H1 (cell line): ENCODE measurements at regions not wholly inside any gene's neighbourhood (a gene's known extent, or its start where the extent isn't known, plus 50 kb on each side); places are given as distances from the start of the nearest gene placed in this dataset.

Experiments
- CTCF ChIA-PET: fragments of 300-600 bp; sonication (Branson Sonifier 250); formaldehyde crosslinking; loops from one replicate; lab custom pipeline; 2021; ENCODE audit not compliant: partially characterized antibody; lab: Charles Lee
- POLR2A ChIA-PET: fragments of 300-600 bp; sonication (Branson Sonifier 250); formaldehyde crosslinking; loops from one replicate; lab custom pipeline; 2021; ENCODE audit warnings: inconsistent platforms; ENCODE audit not compliant: partially characterized antibody; lab: Charles Lee
- DNase-seq, 2 experiments: peaks; one replicate each; pipeline versions ENCODE4 v3.0.0 to v3.0.0-alpha.2; 2010 to 2022; ENCODE audit warnings: low spot score in 2 of 2, low read depth in 1 of 2, mixed read lengths in 1 of 2
- FAIRE-seq: peaks from 2 replicates; lab custom pipeline; 2011; peaks lifted over from hg19 to GRCh38; lab: Jason Lieb, UNC
- H2AFZ ChIP-seq: 2 replicates; pipeline ENCODE4 v1.8.1; 2012; ENCODE audit warnings: low read length, inconsistent platforms
- H2AK5ac ChIP-seq: 2 replicates; pipeline ENCODE4 v1.6.1; 2013; ENCODE audit warnings: low read depth, low read length
- H2BK120ac ChIP-seq: replicated peaks from 2 replicates; pipeline ENCODE3; 2013; ENCODE audit warnings: low read depth, low read length, inconsistent platforms
- H2BK12ac ChIP-seq: 2 replicates; pipeline ENCODE4 v1.6.1; 2013; ENCODE audit warnings: low read depth, low read length
- H2BK15ac ChIP-seq: 2 replicates; pipeline ENCODE4 v1.6.1; 2013; ENCODE audit warnings: low read length
- H2BK20ac ChIP-seq: 2 replicates; pipeline ENCODE4 v1.6.1; 2013; ENCODE audit warnings: low read length
- H2BK5ac ChIP-seq: 2 replicates; pipeline ENCODE4 v1.6.1; 2013; ENCODE audit warnings: low read depth, low read length
- H3K14ac ChIP-seq: 2 replicates; pipeline ENCODE4 v1.6.1; 2013; ENCODE audit warnings: inconsistent platforms; ENCODE audit not compliant: insufficient read length
- H3K18ac ChIP-seq: 2 replicates; pipeline ENCODE4 v1.6.1; 2013; ENCODE audit warnings: low read length; ENCODE audit errors: extremely low read depth
- H3K23ac ChIP-seq: 2 replicates; pipeline ENCODE4 v1.6.1; 2013; ENCODE audit warnings: inconsistent platforms; ENCODE audit not compliant: insufficient read length
- H3K23me2 ChIP-seq: 2 replicates; pipeline ENCODE4 v1.6.1; 2013; ENCODE audit warnings: low read depth, low read length
- H3K27ac ChIP-seq: 2 replicates; pipeline ENCODE4 v1.6.1; 2011; ENCODE audit warnings: low read depth, low read length, inconsistent platforms
- H3K27me3 ChIP-seq, 4 experiments: replicated peaks in 1 of 4; 1 replicate in 1 of 4; 2 replicates in 3 of 4; pipeline versions ENCODE4 v1.6.1 to v1.8.1; 2011 to 2013; ENCODE audit warnings: low read length in 3 of 4, mild to moderate bottlenecking in 3 of 4, inconsistent platforms in 2 of 4, mixed read lengths in 2 of 4, moderate library complexity in 1 of 4; ENCODE audit not compliant: control insufficient read depth in 3 of 4, insufficient read depth in 3 of 4; ENCODE audit errors: extremely low read depth in 1 of 4
- H3K36me3 ChIP-seq, 4 experiments: 2 replicates each; pipeline versions ENCODE4 v1.6.1 to v1.8.1; 2011 to 2013; ENCODE audit warnings: mild to moderate bottlenecking in 4 of 4, low read length in 3 of 4, moderate library complexity in 2 of 4, control low read depth in 1 of 4, inconsistent platforms in 1 of 4; ENCODE audit not compliant: insufficient read depth in 4 of 4, control insufficient read depth in 2 of 4
- H3K4ac ChIP-seq: replicated peaks from 2 replicates; pipeline ENCODE3; 2013; ENCODE audit warnings: low read length, low read depth, mixed read lengths, inconsistent platforms; ENCODE audit not compliant: insufficient read length
- H3K4me1 ChIP-seq, 4 experiments: replicated peaks in 1 of 4; 1 replicate in 1 of 4; 2 replicates in 3 of 4; pipeline versions ENCODE4 v1.6.1 to v1.8.1; 2011 to 2013; ENCODE audit warnings: low read length in 3 of 4, inconsistent platforms in 2 of 4, mixed read lengths in 1 of 4; ENCODE audit not compliant: insufficient read depth in 4 of 4, control insufficient read depth in 3 of 4
- H3K4me2 ChIP-seq, 2 experiments: 2 replicates each; pipeline versions ENCODE4 v1.6.1 to v1.8.1; 2011 to 2013; ENCODE audit warnings: low read depth in 2 of 2, low read length in 2 of 2, control low read depth in 1 of 2, inconsistent platforms in 1 of 2, mild to moderate bottlenecking in 1 of 2; ENCODE audit not compliant: insufficient read depth in 1 of 2
- H3K4me3 ChIP-seq, 4 experiments: fragments of 200-600, 300-600 bp in 1 of 4; sonication (generic), shearing (Covaris generic), sonication (Bioruptor Twin) in 1 of 4; 2 replicates each; pipeline versions ENCODE4 v1.5.1 to v1.8.1; 2011 to 2016; ENCODE audit warnings: low read length in 4 of 4, low read depth in 3 of 4, control low read depth in 2 of 4, inconsistent platforms in 2 of 4, mild to moderate bottlenecking in 2 of 4, mixed read lengths in 1 of 4, moderate library complexity in 1 of 4; ENCODE audit not compliant: insufficient read depth in 2 of 4; ENCODE audit errors: extremely low read depth in 1 of 4
- H3K56ac ChIP-seq: replicated peaks from 2 replicates; pipeline ENCODE3; 2013; ENCODE audit warnings: low read depth, mild to moderate bottlenecking, mixed read lengths, low read length, inconsistent platforms; ENCODE audit not compliant: insufficient read length
- H3K79me1 ChIP-seq: 2 replicates; pipeline ENCODE4 v1.6.1; 2013; ENCODE audit warnings: low read depth, low read length, control low read depth
- H3K79me2 ChIP-seq, 2 experiments: 2 replicates each; pipeline versions ENCODE4 v1.6.1 to v1.8.1; 2012 to 2013; ENCODE audit warnings: low read length in 2 of 2, mild to moderate bottlenecking in 2 of 2, inconsistent platforms in 1 of 2; ENCODE audit not compliant: insufficient read depth in 2 of 2, control insufficient read depth in 1 of 2
- H3K9ac ChIP-seq, 4 experiments: replicated peaks in 1 of 4; 1 replicate in 1 of 4; 2 replicates in 3 of 4; pipeline versions ENCODE4 v1.6.1 to v1.8.1; 2011 to 2013; ENCODE audit warnings: low read depth in 3 of 4, low read length in 3 of 4, control low read depth in 2 of 4, mild to moderate bottlenecking in 2 of 4, moderate library complexity in 2 of 4, inconsistent platforms in 1 of 4; ENCODE audit errors: extremely low read depth in 1 of 4
- H3K9me3 ChIP-seq, 2 experiments: 2 replicates each; pipeline versions ENCODE4 v1.6.1 to v1.8.1; 2012 to 2013; ENCODE audit warnings: mild to moderate bottlenecking in 2 of 2, moderate library complexity in 2 of 2, control low read depth in 1 of 2, inconsistent platforms in 1 of 2, low read depth in 1 of 2, low read length in 1 of 2, mixed read lengths in 1 of 2; ENCODE audit not compliant: insufficient read depth in 2 of 2
- H4K20me1 ChIP-seq, 2 experiments: replicated peaks in 1 of 2; 2 replicates each; pipeline versions ENCODE3 to v1.8.1; 2011 to 2013; ENCODE audit warnings: inconsistent platforms in 2 of 2, low read length in 2 of 2, mild to moderate bottlenecking in 1 of 2; ENCODE audit not compliant: insufficient read depth in 2 of 2, control insufficient read depth in 1 of 2
- H4K5ac ChIP-seq: 2 replicates; pipeline ENCODE4 v1.6.1; 2013; ENCODE audit warnings: low read length, low read depth, mixed read lengths, inconsistent platforms; ENCODE audit not compliant: insufficient read length
- H4K8ac ChIP-seq: 2 replicates; pipeline ENCODE4 v1.8.0; 2013; ENCODE audit warnings: mild to moderate bottlenecking, moderate library complexity, low read length, inconsistent platforms; ENCODE audit not compliant: insufficient read depth; ENCODE audit errors: extremely low read depth
- H4K91ac ChIP-seq: replicated peaks from 2 replicates; pipeline ENCODE3; 2013; ENCODE audit warnings: low read length, mixed read lengths, inconsistent platforms; ENCODE audit not compliant: insufficient read length
- JUND ChIP-seq: IDR thresholded peaks from 2 replicates; pipeline ENCODE4 v1.6.1; 2011; ENCODE audit warnings: mild to moderate bottlenecking, improper control_type of control experiment, low read length
- SIX5 ChIP-seq: IDR thresholded peaks from 2 replicates; pipeline ENCODE4 v1.6.1; 2011; ENCODE audit warnings: mild to moderate bottlenecking, low read depth, low read length
- WGBS, 2 experiments: shearing (Covaris generic) in 1 of 2; methylation state at CpG; one replicate each; pipeline versions ENCODE4 v1.1.6 to v1.1.7; 2013 to 2015; ENCODE audit warnings: low lambda C conversion rate in 2 of 2, mixed read lengths in 2 of 2, inconsistent platforms in 1 of 2, low coverage in 1 of 2, missing lambda C conversion rate in 1 of 2; ENCODE audit not compliant: insufficient replicate concordance in 2 of 2, insufficient coverage in 1 of 2, insufficient read length in 1 of 2; ENCODE audit errors: extremely low coverage in 1 of 2, missing lambda C conversion rate in 1 of 2; 5-methylcytosine and 5-hydroxymethylcytosine counted together
- TF ChIP-seq, protein P1 (sequence below): IDR thresholded peaks from 2 replicates; pipeline ENCODE4 v1.6.1; 2011; ENCODE audit warnings: low read depth, mild to moderate bottlenecking, low read length; ENCODE audit not compliant: insufficient read depth

DNA sequence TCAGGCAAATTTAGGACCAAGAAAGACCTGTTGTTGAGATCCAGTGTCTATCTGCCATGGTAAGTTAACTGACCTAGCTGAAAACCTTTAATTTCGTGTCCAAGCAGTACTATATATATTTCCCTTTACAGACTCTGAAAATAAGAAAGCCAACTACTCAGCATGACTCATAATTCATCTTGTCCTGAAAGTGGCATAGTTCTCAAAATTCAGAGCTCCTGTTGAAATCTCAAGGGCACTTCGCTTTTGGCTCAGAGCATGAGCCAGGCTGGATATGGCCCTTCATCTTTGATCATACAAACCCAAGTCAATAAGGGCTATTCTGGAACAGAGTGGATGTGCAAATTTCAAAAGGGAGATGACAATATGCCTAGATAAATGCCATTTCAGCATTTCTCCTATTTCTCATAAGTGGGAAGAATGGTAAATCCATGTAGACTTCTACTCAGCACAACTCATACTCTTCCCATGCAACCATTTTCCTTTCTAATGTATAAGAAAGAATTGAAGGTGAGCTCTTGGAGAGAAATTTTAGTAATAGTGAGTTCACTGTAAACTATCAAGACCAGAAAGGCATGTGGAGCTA, 567.9 kb upstream of the DAB2 start:
- no peak overlapping the region for H2AFZ ChIP-seq
- H3K4ac ChIP-seq, result no peak overlapping the region
- H3K4me3 ChIP-seq, result no peak overlapping the region
- H3K9ac ChIP-seq, result no peak overlapping the region
- FAIRE-seq, result no peak
- H2BK20ac ChIP-seq, result no peak overlapping the region
- H2AK5ac ChIP-seq, result no peak overlapping the region
- no peaks in the 10 kb centered on the region for H3K23me2 ChIP-seq
- no peaks in the 10 kb centered on the region for H3K36me3 ChIP-seq
- no peak overlapping the region for H3K18ac ChIP-seq
- no peak overlapping the region for H2BK5ac ChIP-seq
- no peaks in the 10 kb centered on the region for H3K4me1 ChIP-seq
- H4K91ac ChIP-seq, result no peak overlapping the region
- no peak overlapping the region for H3K23ac ChIP-seq
- no peak overlapping the region for H3K27ac ChIP-seq
- TF ChIP-seq, protein P1, sequence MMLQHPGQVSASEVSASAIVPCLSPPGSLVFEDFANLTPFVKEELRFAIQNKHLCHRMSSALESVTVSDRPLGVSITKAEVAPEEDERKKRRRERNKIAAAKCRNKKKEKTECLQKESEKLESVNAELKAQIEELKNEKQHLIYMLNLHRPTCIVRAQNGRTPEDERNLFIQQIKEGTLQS, result no peak
- TF ChIP-seq SIX5, result no peak
- TF ChIP-seq JUND, result no peak
- no peak overlapping the region for H2BK15ac ChIP-seq
- POLR2A ChIA-PET, result no interaction called here
- no peaks in the 10 kb centered on the region for H3K79me1 ChIP-seq
- no peak overlapping the region for H2BK120ac ChIP-seq
- no peak overlapping the region for H4K8ac ChIP-seq
- H3K79me2 ChIP-seq, result no peaks in the 10 kb centered on the region
- CTCF ChIA-PET, result interaction anchor here (0.8 kb wide), 1 partner anchor 44 kb away, joined by 4 read pairs; no protein-coding TSS in a partner anchor
- no peak overlapping the region for H3K56ac ChIP-seq
- H3K14ac ChIP-seq, result no peak overlapping the region
- DNase-seq, result no peak
- no peaks in the 10 kb centered on the region for H4K20me1 ChIP-seq
- no peak overlapping the region for H2BK12ac ChIP-seq
- H3K27me3 ChIP-seq, result no peaks in the 10 kb centered on the region
- no peak overlapping the region for H4K5ac ChIP-seq
- H3K9me3 ChIP-seq, result no peaks in the 10 kb centered on the region
- WGBS, 2 experiments, result 93% methylated on average over 2 of the region's 2 CpGs; no CpG with 5 or more reads in 1 of the 2 experiments
- no peak overlapping the region for H3K4me2 ChIP-seq
